Testis (tissue), 2 donors: ENCODE measurements at regions not wholly inside any gene's neighbourhood (a gene's known extent, or its start where the extent isn't known, plus 50 kb on each side); places are given as distances from the start of the nearest gene placed in this dataset.

Experiments
- CTCF ChIP-seq, 3 experiments: fragments of 450-650 bp in 2 of 3; fragments of 200-600 bp in 1 of 3; sonication (generic) in 1 of 3; IDR thresholded peaks; one replicate each; pipeline ENCODE4 v1.5.1; 2016 to 2019; ENCODE audit warnings: antibody characterized with exemption in 3 of 3, mild to moderate bottlenecking in 2 of 3, moderate library complexity in 1 of 3
- POLR2A ChIP-seq: fragments of 450-650 bp; IDR thresholded peaks from one replicate; pipeline ENCODE4 v1.6.1; 2017; ENCODE audit warnings: antibody characterized with exemption, mild to moderate bottlenecking, moderate library complexity

- TF ChIP-seq CTCF (IDR thresholded peaks at IDR 0.05) (no peak), POLR2A (no peak)
Measured at GRCh38 chr5:67476995-67477394, 280.4 kb upstream of the CD180 start.
